ENCODE measurements at regions not wholly inside any gene's neighbourhood (a gene's known extent, or its start where the extent isn't known, plus 50 kb on each side); places are given as distances from the start of the nearest gene placed in this dataset.

DNA sequence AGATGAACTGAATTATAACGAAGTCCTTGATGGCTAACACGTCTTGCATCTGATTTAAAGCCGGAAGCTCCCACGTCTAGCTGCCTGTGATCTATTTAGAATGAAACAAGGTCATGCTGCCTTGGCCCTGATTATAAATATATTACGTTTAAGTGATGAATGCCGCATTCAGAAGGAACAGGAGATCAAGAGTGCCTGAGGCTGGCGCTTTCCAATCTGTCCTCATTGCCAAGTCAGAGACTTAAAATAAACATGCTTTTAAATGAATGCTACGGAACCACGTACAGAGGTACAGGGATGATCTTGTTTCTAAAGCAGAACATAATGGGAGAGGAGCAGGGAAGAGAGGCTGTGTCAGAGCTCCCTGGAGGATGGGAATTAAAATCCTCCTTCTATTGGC is 292.8 kb downstream of the TLE1 start:
- TF ChIP-seq POLR2AphosphoS5 (IDR thresholded peaks at IDR 0.05; ENCODE audit: low read depth, low read length), result peak; percentile 39; the same call in 1 of the 2 replicates
- TF ChIP-seq, protein P1, sequence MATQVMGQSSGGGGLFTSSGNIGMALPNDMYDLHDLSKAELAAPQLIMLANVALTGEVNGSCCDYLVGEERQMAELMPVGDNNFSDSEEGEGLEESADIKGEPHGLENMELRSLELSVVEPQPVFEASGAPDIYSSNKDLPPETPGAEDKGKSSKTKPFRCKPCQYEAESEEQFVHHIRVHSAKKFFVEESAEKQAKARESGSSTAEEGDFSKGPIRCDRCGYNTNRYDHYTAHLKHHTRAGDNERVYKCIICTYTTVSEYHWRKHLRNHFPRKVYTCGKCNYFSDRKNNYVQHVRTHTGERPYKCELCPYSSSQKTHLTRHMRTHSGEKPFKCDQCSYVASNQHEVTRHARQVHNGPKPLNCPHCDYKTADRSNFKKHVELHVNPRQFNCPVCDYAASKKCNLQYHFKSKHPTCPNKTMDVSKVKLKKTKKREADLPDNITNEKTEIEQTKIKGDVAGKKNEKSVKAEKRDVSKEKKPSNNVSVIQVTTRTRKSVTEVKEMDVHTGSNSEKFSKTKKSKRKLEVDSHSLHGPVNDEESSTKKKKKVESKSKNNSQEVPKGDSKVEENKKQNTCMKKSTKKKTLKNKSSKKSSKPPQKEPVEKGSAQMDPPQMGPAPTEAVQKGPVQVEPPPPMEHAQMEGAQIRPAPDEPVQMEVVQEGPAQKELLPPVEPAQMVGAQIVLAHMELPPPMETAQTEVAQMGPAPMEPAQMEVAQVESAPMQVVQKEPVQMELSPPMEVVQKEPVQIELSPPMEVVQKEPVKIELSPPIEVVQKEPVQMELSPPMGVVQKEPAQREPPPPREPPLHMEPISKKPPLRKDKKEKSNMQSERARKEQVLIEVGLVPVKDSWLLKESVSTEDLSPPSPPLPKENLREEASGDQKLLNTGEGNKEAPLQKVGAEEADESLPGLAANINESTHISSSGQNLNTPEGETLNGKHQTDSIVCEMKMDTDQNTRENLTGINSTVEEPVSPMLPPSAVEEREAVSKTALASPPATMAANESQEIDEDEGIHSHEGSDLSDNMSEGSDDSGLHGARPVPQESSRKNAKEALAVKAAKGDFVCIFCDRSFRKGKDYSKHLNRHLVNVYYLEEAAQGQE (IDR thresholded peaks at IDR 0.05; ENCODE audit: insufficient read depth in 1 of 2, low read depth in 2 of 2, low read length in 2 of 2), result no peak
- no peak for TF ChIP-seq SIN3A (IDR thresholded peaks at IDR 0.05; ENCODE audit: borderline replicate concordance, insufficient read depth, low read length)
- peak; percentile 52; the same call in 1 of the 2 replicates for TF ChIP-seq TAF1 (IDR thresholded peaks at IDR 0.05; ENCODE audit: borderline replicate concordance, insufficient read depth, low read length)
